H1 (cell line): ENCODE measurements at regions not wholly inside any gene's neighbourhood (a gene's known extent, or its start where the extent isn't known, plus 50 kb on each side); places are given as distances from the start of the nearest gene placed in this dataset.

ENCODE experiments used
- CTCF ChIA-PET: fragments of 300-600 bp; sonication (Branson Sonifier 250); formaldehyde crosslinking; loops from one replicate; lab custom pipeline; 2021; ENCODE audit not compliant: partially characterized antibody; lab: Charles Lee
- POLR2A ChIA-PET: fragments of 300-600 bp; sonication (Branson Sonifier 250); formaldehyde crosslinking; loops from one replicate; lab custom pipeline; 2021; ENCODE audit warnings: inconsistent platforms; ENCODE audit not compliant: partially characterized antibody; lab: Charles Lee
- DNase-seq, 2 experiments: peaks; one replicate each; pipeline versions ENCODE4 v3.0.0 to v3.0.0-alpha.2; 2010 to 2022; ENCODE audit warnings: low spot score in 2 of 2, low read depth in 1 of 2, mixed read lengths in 1 of 2
- FAIRE-seq: peaks from 2 replicates; lab custom pipeline; 2011; peaks lifted over from hg19 to GRCh38; lab: Jason Lieb, UNC
- H2AFZ ChIP-seq: 2 replicates; pipeline ENCODE4 v1.8.1; 2012; ENCODE audit warnings: low read length, inconsistent platforms
- H2AK5ac ChIP-seq: 2 replicates; pipeline ENCODE4 v1.6.1; 2013; ENCODE audit warnings: low read depth, low read length
- H2BK120ac ChIP-seq: replicated peaks from 2 replicates; pipeline ENCODE3; 2013; ENCODE audit warnings: low read depth, low read length, inconsistent platforms
- H2BK12ac ChIP-seq: 2 replicates; pipeline ENCODE4 v1.6.1; 2013; ENCODE audit warnings: low read depth, low read length
- H2BK15ac ChIP-seq: 2 replicates; pipeline ENCODE4 v1.6.1; 2013; ENCODE audit warnings: low read length
- H2BK20ac ChIP-seq: 2 replicates; pipeline ENCODE4 v1.6.1; 2013; ENCODE audit warnings: low read length
- H2BK5ac ChIP-seq: 2 replicates; pipeline ENCODE4 v1.6.1; 2013; ENCODE audit warnings: low read depth, low read length
- H3K14ac ChIP-seq: 2 replicates; pipeline ENCODE4 v1.6.1; 2013; ENCODE audit warnings: inconsistent platforms; ENCODE audit not compliant: insufficient read length
- H3K18ac ChIP-seq: 2 replicates; pipeline ENCODE4 v1.6.1; 2013; ENCODE audit warnings: low read length; ENCODE audit errors: extremely low read depth
- H3K23ac ChIP-seq: 2 replicates; pipeline ENCODE4 v1.6.1; 2013; ENCODE audit warnings: inconsistent platforms; ENCODE audit not compliant: insufficient read length
- H3K23me2 ChIP-seq: 2 replicates; pipeline ENCODE4 v1.6.1; 2013; ENCODE audit warnings: low read depth, low read length
- H3K27ac ChIP-seq: 2 replicates; pipeline ENCODE4 v1.6.1; 2011; ENCODE audit warnings: low read depth, low read length, inconsistent platforms
- H3K27me3 ChIP-seq, 4 experiments: replicated peaks in 1 of 4; 1 replicate in 1 of 4; 2 replicates in 3 of 4; pipeline versions ENCODE4 v1.6.1 to v1.8.1; 2011 to 2013; ENCODE audit warnings: low read length in 3 of 4, mild to moderate bottlenecking in 3 of 4, inconsistent platforms in 2 of 4, mixed read lengths in 2 of 4, moderate library complexity in 1 of 4; ENCODE audit not compliant: control insufficient read depth in 3 of 4, insufficient read depth in 3 of 4; ENCODE audit errors: extremely low read depth in 1 of 4
- H3K36me3 ChIP-seq, 4 experiments: 2 replicates each; pipeline versions ENCODE4 v1.6.1 to v1.8.1; 2011 to 2013; ENCODE audit warnings: mild to moderate bottlenecking in 4 of 4, low read length in 3 of 4, moderate library complexity in 2 of 4, control low read depth in 1 of 4, inconsistent platforms in 1 of 4; ENCODE audit not compliant: insufficient read depth in 4 of 4, control insufficient read depth in 2 of 4
- H3K4ac ChIP-seq: replicated peaks from 2 replicates; pipeline ENCODE3; 2013; ENCODE audit warnings: low read length, low read depth, mixed read lengths, inconsistent platforms; ENCODE audit not compliant: insufficient read length
- H3K4me1 ChIP-seq, 4 experiments: replicated peaks in 1 of 4; 1 replicate in 1 of 4; 2 replicates in 3 of 4; pipeline versions ENCODE4 v1.6.1 to v1.8.1; 2011 to 2013; ENCODE audit warnings: low read length in 3 of 4, inconsistent platforms in 2 of 4, mixed read lengths in 1 of 4; ENCODE audit not compliant: insufficient read depth in 4 of 4, control insufficient read depth in 3 of 4
- H3K4me2 ChIP-seq, 2 experiments: 2 replicates each; pipeline versions ENCODE4 v1.6.1 to v1.8.1; 2011 to 2013; ENCODE audit warnings: low read depth in 2 of 2, low read length in 2 of 2, control low read depth in 1 of 2, inconsistent platforms in 1 of 2, mild to moderate bottlenecking in 1 of 2; ENCODE audit not compliant: insufficient read depth in 1 of 2
- H3K4me3 ChIP-seq, 4 experiments: fragments of 200-600, 300-600 bp in 1 of 4; sonication (generic), shearing (Covaris generic), sonication (Bioruptor Twin) in 1 of 4; 2 replicates each; pipeline versions ENCODE4 v1.5.1 to v1.8.1; 2011 to 2016; ENCODE audit warnings: low read length in 4 of 4, low read depth in 3 of 4, control low read depth in 2 of 4, inconsistent platforms in 2 of 4, mild to moderate bottlenecking in 2 of 4, mixed read lengths in 1 of 4, moderate library complexity in 1 of 4; ENCODE audit not compliant: insufficient read depth in 2 of 4; ENCODE audit errors: extremely low read depth in 1 of 4
- H3K56ac ChIP-seq: replicated peaks from 2 replicates; pipeline ENCODE3; 2013; ENCODE audit warnings: low read depth, mild to moderate bottlenecking, mixed read lengths, low read length, inconsistent platforms; ENCODE audit not compliant: insufficient read length
- H3K79me1 ChIP-seq: 2 replicates; pipeline ENCODE4 v1.6.1; 2013; ENCODE audit warnings: low read depth, low read length, control low read depth
- H3K79me2 ChIP-seq, 2 experiments: 2 replicates each; pipeline versions ENCODE4 v1.6.1 to v1.8.1; 2012 to 2013; ENCODE audit warnings: low read length in 2 of 2, mild to moderate bottlenecking in 2 of 2, inconsistent platforms in 1 of 2; ENCODE audit not compliant: insufficient read depth in 2 of 2, control insufficient read depth in 1 of 2
- H3K9ac ChIP-seq, 4 experiments: replicated peaks in 1 of 4; 1 replicate in 1 of 4; 2 replicates in 3 of 4; pipeline versions ENCODE4 v1.6.1 to v1.8.1; 2011 to 2013; ENCODE audit warnings: low read depth in 3 of 4, low read length in 3 of 4, control low read depth in 2 of 4, mild to moderate bottlenecking in 2 of 4, moderate library complexity in 2 of 4, inconsistent platforms in 1 of 4; ENCODE audit errors: extremely low read depth in 1 of 4
- H3K9me3 ChIP-seq, 2 experiments: 2 replicates each; pipeline versions ENCODE4 v1.6.1 to v1.8.1; 2012 to 2013; ENCODE audit warnings: mild to moderate bottlenecking in 2 of 2, moderate library complexity in 2 of 2, control low read depth in 1 of 2, inconsistent platforms in 1 of 2, low read depth in 1 of 2, low read length in 1 of 2, mixed read lengths in 1 of 2; ENCODE audit not compliant: insufficient read depth in 2 of 2
- H4K20me1 ChIP-seq, 2 experiments: replicated peaks in 1 of 2; 2 replicates each; pipeline versions ENCODE3 to v1.8.1; 2011 to 2013; ENCODE audit warnings: inconsistent platforms in 2 of 2, low read length in 2 of 2, mild to moderate bottlenecking in 1 of 2; ENCODE audit not compliant: insufficient read depth in 2 of 2, control insufficient read depth in 1 of 2
- H4K5ac ChIP-seq: 2 replicates; pipeline ENCODE4 v1.6.1; 2013; ENCODE audit warnings: low read length, low read depth, mixed read lengths, inconsistent platforms; ENCODE audit not compliant: insufficient read length
- H4K8ac ChIP-seq: 2 replicates; pipeline ENCODE4 v1.8.0; 2013; ENCODE audit warnings: mild to moderate bottlenecking, moderate library complexity, low read length, inconsistent platforms; ENCODE audit not compliant: insufficient read depth; ENCODE audit errors: extremely low read depth
- H4K91ac ChIP-seq: replicated peaks from 2 replicates; pipeline ENCODE3; 2013; ENCODE audit warnings: low read length, mixed read lengths, inconsistent platforms; ENCODE audit not compliant: insufficient read length
- CREB1 ChIP-seq: IDR thresholded peaks from 2 replicates; pipeline ENCODE4 v1.6.1; 2012; ENCODE audit warnings: inconsistent platforms
- CTBP2 ChIP-seq: IDR thresholded peaks from 2 replicates; pipeline ENCODE4 v1.7.0; 2011; ENCODE audit warnings: borderline replicate concordance, mild to moderate bottlenecking, moderate library complexity, mixed read lengths, low read length; ENCODE audit not compliant: insufficient read depth, insufficient read length
- EP300 ChIP-seq, 2 experiments: IDR thresholded peaks; 1 replicate in 1 of 2; 2 replicates in 1 of 2; pipeline ENCODE4 v1.6.1; 2011 to 2012; ENCODE audit warnings: low read depth in 2 of 2, low read length in 2 of 2, mild to moderate bottlenecking in 2 of 2, borderline replicate concordance in 1 of 2, inconsistent platforms in 1 of 2, moderate library complexity in 1 of 2
- KDM1A ChIP-seq: fragments of 200-600, 300-600 bp; sonication (generic); IDR thresholded peaks from 2 replicates; pipeline ENCODE4 v1.7.1; 2016; ENCODE audit warnings: mild to moderate bottlenecking, low read length, borderline replicate concordance
- MAX ChIP-seq: IDR thresholded peaks from 2 replicates; pipeline ENCODE4 v1.6.1; 2012; ENCODE audit warnings: inconsistent platforms
- NRF1 ChIP-seq: IDR thresholded peaks from 2 replicates; pipeline ENCODE4 v1.6.1; 2011; ENCODE audit warnings: mild to moderate bottlenecking, low read depth, low read length, improper control_type of control experiment
- RAD21 ChIP-seq, 2 experiments: IDR thresholded peaks in 1 of 2; conservative IDR thresholded peaks in 1 of 2; 2 replicates each; pipeline ENCODE4 v1.6.1; 2011; ENCODE audit warnings: low read depth in 2 of 2, low read length in 2 of 2, improper control_type of control experiment in 1 of 2, inconsistent platforms in 1 of 2, mild to moderate bottlenecking in 1 of 2, moderate library complexity in 1 of 2
- RFX5 ChIP-seq: IDR thresholded peaks from 2 replicates; pipeline ENCODE4 v1.6.1; 2011; ENCODE audit warnings: low read depth, low read length, improper control_type of control experiment, borderline replicate concordance
- RXRA ChIP-seq: IDR thresholded peaks from 2 replicates; pipeline ENCODE4 v1.6.1; 2011; ENCODE audit warnings: low read depth, mild to moderate bottlenecking, low read length, moderate library complexity; ENCODE audit not compliant: insufficient read depth
- SAP30 ChIP-seq: fragments of 300-600 bp; sonication (generic); IDR thresholded peaks from 2 replicates; pipeline ENCODE4 v1.7.1; 2012; ENCODE audit warnings: low read length, moderate library complexity, mild to moderate bottlenecking, inconsistent platforms; ENCODE audit not compliant: insufficient read depth, insufficient replicate concordance
- SIN3A ChIP-seq, 2 experiments: IDR thresholded peaks in 1 of 2; conservative IDR thresholded peaks in 1 of 2; 2 replicates each; pipeline ENCODE4 v1.6.1; 2011 to 2012; ENCODE audit warnings: low read length in 2 of 2, improper control_type of control experiment in 1 of 2, low read depth in 1 of 2, mild to moderate bottlenecking in 1 of 2
- SRF ChIP-seq: IDR thresholded peaks from 2 replicates; pipeline ENCODE4 v1.6.1; 2011; ENCODE audit warnings: mild to moderate bottlenecking, low read depth, low read length, moderate library complexity
- TAF1 ChIP-seq: IDR thresholded peaks from 2 replicates; pipeline ENCODE4 v1.6.1; 2011; ENCODE audit warnings: mild to moderate bottlenecking, low read depth, low read length
- TAF7 ChIP-seq: optimal IDR thresholded peaks from 2 replicates; pipeline ENCODE3; 2011; ENCODE audit warnings: low read depth, mild to moderate bottlenecking, inconsistent platforms, low read length, moderate library complexity, borderline replicate concordance
- WGBS, 2 experiments: shearing (Covaris generic) in 1 of 2; methylation state at CpG; one replicate each; pipeline versions ENCODE4 v1.1.6 to v1.1.7; 2013 to 2015; ENCODE audit warnings: low lambda C conversion rate in 2 of 2, mixed read lengths in 2 of 2, inconsistent platforms in 1 of 2, low coverage in 1 of 2, missing lambda C conversion rate in 1 of 2; ENCODE audit not compliant: insufficient replicate concordance in 2 of 2, insufficient coverage in 1 of 2, insufficient read length in 1 of 2; ENCODE audit errors: extremely low coverage in 1 of 2, missing lambda C conversion rate in 1 of 2; 5-methylcytosine and 5-hydroxymethylcytosine counted together

GRCh38 chr6:163815796-163816195 is 401.3 kb downstream of the QKI start:
- Histone ChIP-seq H3K4me3 (no peak overlapping the region), H3K4me1 (peaks cover 0 to 2% (median 0%) of the 10 kb centered on the region in 4 experiments; a peak in 2 of 7 replicates), H2AK5ac (no peak overlapping the region), H3K56ac (no peak overlapping the region), H3K79me1 (no peaks in the 10 kb centered on the region), H3K36me3 (no peaks in the 10 kb centered on the region), H4K20me1 (no peaks in the 10 kb centered on the region), H2BK5ac (no peak overlapping the region), H2AFZ (no peak overlapping the region), H3K18ac (no peak overlapping the region), H2BK120ac (no peak overlapping the region), H3K14ac (no peak overlapping the region), H2BK15ac (no peak overlapping the region), H3K23ac (no peak overlapping the region), H3K79me2 (no peaks in the 10 kb centered on the region), H3K4me2 (no peak overlapping the region), H4K5ac (no peak overlapping the region), H3K4ac (no peak overlapping the region), H4K8ac (no peak overlapping the region), H3K27me3 (no peaks in the 10 kb centered on the region), H4K91ac (no peak overlapping the region), H3K27ac (no peak overlapping the region), H2BK12ac (no peak overlapping the region), H3K9me3 (no peaks in the 10 kb centered on the region), H3K23me2 (no peaks in the 10 kb centered on the region; the same call in 1 of the 2 replicates), H2BK20ac (no peak overlapping the region), H3K9ac (no peak overlapping the region)
- 96% methylated on average over 2 of the region's 2 CpGs; no CpG with 5 or more reads in 1 of the 2 experiments for WGBS, 2 experiments
- CTCF ChIA-PET: no interaction called here
- DNase-seq (no peak), FAIRE-seq (no peak)
- POLR2A ChIA-PET: no interaction called here
- TF ChIP-seq RAD21 (IDR thresholded peaks at IDR 0.05 in 1 of 2, conservative IDR thresholded peaks at IDR 0.05 in 1 of 2; ENCODE audit: low read depth in 2 of 2, low read length in 2 of 2) (no peak), SRF (no peak), CTBP2 (no peak), NRF1 (no peak), KDM1A (no peak), RXRA (no peak), SIN3A (conservative IDR thresholded peaks at IDR 0.05 in 1 of 2, IDR thresholded peaks at IDR 0.05 in 1 of 2; ENCODE audit: low read depth in 1 of 2, low read length in 2 of 2) (no peak), CREB1 (no peak), TAF1 (no peak), RFX5 (no peak), SAP30 (no peak), TAF7 (no peak), EP300 (IDR thresholded peaks at IDR 0.05; ENCODE audit: borderline replicate concordance in 1 of 2, low read depth in 2 of 2, low read length in 2 of 2) (no peak), MAX (no peak)
